Ovary (tissue), 7 donors: ENCODE measurements at regions not wholly inside any gene's neighbourhood (a gene's known extent, or its start where the extent isn't known, plus 50 kb on each side); places are given as distances from the start of the nearest gene placed in this dataset. TPM values are rescaled to one million over a fixed set of nuclear protein-coding genes. Genes with fewer than 3 reads are reported as not detected.

ENCODE experiments used
- DNase-seq, 5 donors: peaks; one replicate each; pipeline ENCODE4 v3.0.0-alpha.2; 2019 to 2020
- H3K27ac ChIP-seq, 2 donors: fragments of 200-600 bp; one replicate each; pipeline versions ENCODE4 v1.5.1 to v1.8.0; 2019 to 2022
- H3K27me3 ChIP-seq: fragments of 200-600 bp; one replicate; pipeline ENCODE4 v1.8.0; 2022
- H3K36me3 ChIP-seq: fragments of 200-600 bp; sonication (generic); one replicate; pipeline ENCODE4 v1.5.1; 2019
- H3K4me1 ChIP-seq: one replicate; pipeline ENCODE4 v1.8.1; 2013; ENCODE audit warnings: mild to moderate bottlenecking, moderate library complexity; ENCODE audit not compliant: insufficient read depth
- H3K4me3 ChIP-seq: fragments of 200-600 bp; sonication (generic); one replicate; pipeline ENCODE4 v1.5.1; 2017
- H3K9me3 ChIP-seq, 2 donors: fragments of 200-600 bp in 1 of 2; sonication (generic) in 1 of 2; one replicate each; pipeline versions ENCODE4 v1.5.1 to v1.8.1; 2013 to 2019; ENCODE audit warnings: mild to moderate bottlenecking in 1 of 2, moderate library complexity in 1 of 2
- EP300 ChIP-seq: sonication (generic); formaldehyde crosslinking; IDR thresholded peaks from one replicate; pipeline ENCODE4 v1.6.1; 2017; ENCODE audit warnings: antibody characterized with exemption
- POLR2A ChIP-seq: fragments of 450-650 bp; IDR thresholded peaks from one replicate; pipeline ENCODE4 v1.6.1; 2017; ENCODE audit warnings: antibody characterized with exemption, mild to moderate bottlenecking, moderate library complexity
- WGBS, 3 donors: extraction: QIAGEN DNeasy Blood & Tissue Kit in 1 of 3; methylation state at CpG; one replicate each; pipeline versions ENCODE4 v1.1.5 to v1.1.7; 2013 to 2017; 5-methylcytosine and 5-hydroxymethylcytosine counted together
- intact Hi-C, 4 donors: fragments of 100-400 bp; cut with DNase I; formaldehyde crosslinking; loops; one replicate each; pipeline versions ENCODE4 v1.11.0 to v1.15.1; 2022 to 2023
- small RNA-seq: library from RNA; depleted of rRNA; stranded (forward); fragments of <200 nt; gene quantifications from one replicate; pipeline ENCODE3, GENCODE V24; 2016
- TF ChIP-seq, protein P1 (sequence below), 3 donors: fragments of 450-650 bp in 2 of 3; fragments of 200-600 bp in 1 of 3; IDR thresholded peaks; one replicate each; pipeline versions ENCODE4 v1.5.1 to v1.8.0; 2016 to 2022; ENCODE audit warnings: antibody characterized with exemption in 3 of 3, mild to moderate bottlenecking in 1 of 3
- donor health status: DM: no; HTN: no; CAD: no; lungs with moderate emphysema.
- donor health status: DM: no; HTN: no; CAD: no.
- donor health status: Bipolar disorder and iron deficiency.
- donor health status: DM: no; HTN: no; CAD: no.
- donor health status: DM: yes; HTN: yes; CAD: no.

DNA sequence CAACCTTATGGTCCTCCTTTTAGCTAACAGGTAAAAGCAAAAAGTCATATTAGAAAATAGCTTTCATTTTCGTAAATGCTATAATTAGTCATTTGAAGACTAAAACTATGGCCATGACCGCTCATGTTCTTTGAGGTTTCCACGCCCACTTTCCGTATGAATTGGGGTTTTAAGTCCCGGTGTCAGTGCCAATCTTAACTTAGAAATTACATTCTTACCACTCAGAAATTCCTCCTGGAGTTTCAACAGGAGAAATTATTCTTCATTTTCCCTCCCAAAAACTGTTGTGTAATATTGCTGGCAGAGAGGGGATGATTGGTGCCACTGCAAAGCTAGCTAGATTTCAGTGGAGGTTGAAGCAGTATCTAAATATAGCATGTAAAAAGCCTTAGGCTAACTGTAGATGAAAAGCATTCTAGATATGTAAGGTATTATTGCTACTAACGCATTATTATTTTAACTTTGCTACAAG is 71.0 kb upstream of the MDFIC2 start:
- Histone ChIP-seq H3K9me3 (no peaks in the 10 kb centered on the region), H3K27ac (no peak overlapping the region), H3K27me3 (no peaks in the 10 kb centered on the region), H3K4me1 (no peaks in the 10 kb centered on the region), H3K36me3 (no peaks in the 10 kb centered on the region), H3K4me3 (no peak overlapping the region)
- intact Hi-C loops: no loop called here
- WGBS, 3 donors: 80 to 84% (median 82%) methylated on average over 6 of the region's 6 CpGs
- no peak for TF ChIP-seq POLR2A
- TF ChIP-seq EP300: no peak
- TF ChIP-seq, protein P1, sequence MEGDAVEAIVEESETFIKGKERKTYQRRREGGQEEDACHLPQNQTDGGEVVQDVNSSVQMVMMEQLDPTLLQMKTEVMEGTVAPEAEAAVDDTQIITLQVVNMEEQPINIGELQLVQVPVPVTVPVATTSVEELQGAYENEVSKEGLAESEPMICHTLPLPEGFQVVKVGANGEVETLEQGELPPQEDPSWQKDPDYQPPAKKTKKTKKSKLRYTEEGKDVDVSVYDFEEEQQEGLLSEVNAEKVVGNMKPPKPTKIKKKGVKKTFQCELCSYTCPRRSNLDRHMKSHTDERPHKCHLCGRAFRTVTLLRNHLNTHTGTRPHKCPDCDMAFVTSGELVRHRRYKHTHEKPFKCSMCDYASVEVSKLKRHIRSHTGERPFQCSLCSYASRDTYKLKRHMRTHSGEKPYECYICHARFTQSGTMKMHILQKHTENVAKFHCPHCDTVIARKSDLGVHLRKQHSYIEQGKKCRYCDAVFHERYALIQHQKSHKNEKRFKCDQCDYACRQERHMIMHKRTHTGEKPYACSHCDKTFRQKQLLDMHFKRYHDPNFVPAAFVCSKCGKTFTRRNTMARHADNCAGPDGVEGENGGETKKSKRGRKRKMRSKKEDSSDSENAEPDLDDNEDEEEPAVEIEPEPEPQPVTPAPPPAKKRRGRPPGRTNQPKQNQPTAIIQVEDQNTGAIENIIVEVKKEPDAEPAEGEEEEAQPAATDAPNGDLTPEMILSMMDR (IDR thresholded peaks at IDR 0.05): no peak
- DNase-seq: no peak

DNA sequence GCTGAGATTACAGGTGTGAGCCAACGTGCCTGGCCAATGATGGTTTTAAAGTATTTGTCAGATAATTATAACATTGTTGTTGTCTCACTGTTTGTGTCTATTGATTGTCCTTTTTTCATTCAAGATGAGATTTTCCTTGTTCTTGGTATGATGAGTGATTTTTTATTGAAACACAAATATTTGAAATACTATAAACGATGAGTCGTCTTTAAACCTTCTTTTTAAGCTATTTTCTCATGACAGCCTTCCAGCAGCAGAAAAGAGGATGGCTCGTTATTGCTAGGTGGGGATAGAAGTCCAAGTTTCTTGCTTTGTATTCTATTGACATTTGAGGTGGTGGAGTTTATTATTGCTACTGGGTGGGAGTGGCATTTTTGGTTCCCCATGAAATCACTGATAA is 61.7 kb upstream of the MDFIC2 start:
- H3K4me3 ChIP-seq: no peak overlapping the region
- H3K9me3 ChIP-seq: no peaks in the 10 kb centered on the region
- no peaks in the 10 kb centered on the region for H3K4me1 ChIP-seq
- no peaks in the 10 kb centered on the region for H3K36me3 ChIP-seq
- intact Hi-C loops: no loop called here
- H3K27ac ChIP-seq: no peak overlapping the region
- 76 to 88% (median 77%) methylated on average over 4 of the region's 4 CpGs for WGBS, 3 donors
- H3K27me3 ChIP-seq: no peaks in the 10 kb centered on the region
- no peak for DNase-seq
- TF ChIP-seq, protein P1 (IDR thresholded peaks at IDR 0.05): no peak
- no peak for TF ChIP-seq POLR2A
- no peak for TF ChIP-seq EP300

Small RNAs in the stretch of these regions (small RNA-seq; reads per million reads assigned to genes)
- gene COX6CP6 (not detected), gene RNU6-281P (not detected)
